ENCODE measurements at regions not wholly inside any gene's neighbourhood (a gene's known extent, or its start where the extent isn't known, plus 50 kb on each side); places are given as distances from the start of the nearest gene placed in this dataset.

GRCh38 chr5:179439181-179439985 lies 94.1 kb upstream of the ADAMTS2 start:
- TF ChIP-seq CTCF (IDR thresholded peaks at IDR 0.05), result no peak

GRCh38 chr5:179438461-179438860 lies 93.2 kb upstream of the ADAMTS2 start:
- peaks cover 0 to 6% of the 10 kb centered on the region in 2 donors for H3K9me3 Mint-ChIP-seq
- intact Hi-C loops (cut with micrococcal nuclease), result no loop called here

More at GRCh38 chr5:179439181-179439985, 94.1 kb upstream of the ADAMTS2 start:
- no peaks in the 10 kb centered on the region for H3K36me3 Mint-ChIP-seq
- no peak overlapping the region for H3K27ac Mint-ChIP-seq
- H3K27ac ChIP-seq (ENCODE audit: low read length), result no peak overlapping the region
- H3K9me3 ChIP-seq (ENCODE audit: control insufficient read depth, insufficient read depth, low read length), result no peaks in the 10 kb centered on the region
- H3K4me3 Mint-ChIP-seq, result no peak overlapping the region
- H3K36me3 ChIP-seq (ENCODE audit: control insufficient read depth, insufficient read depth, low read length), result no peaks in the 10 kb centered on the region
- no peaks in the 10 kb centered on the region for H3K27me3 ChIP-seq (ENCODE audit: control insufficient read depth, insufficient read depth, low read length)
- H3K4me3 ChIP-seq (ENCODE audit: low read length), result no peak overlapping the region
- no peak for ATAC-seq
- intact Hi-C loops (cut with micrococcal nuclease), result no loop called here
- H3K27me3 Mint-ChIP-seq (ENCODE audit: low read depth in 2 of 2), result no peaks in the 10 kb centered on the region
- DNase-seq, result no peak
- H3K9me3 Mint-ChIP-seq, result peaks cover 0 to 6% of the 10 kb centered on the region in 2 donors
- no peaks in the 10 kb centered on the region for H3K4me1 Mint-ChIP-seq
- 90% methylated on average over 22 of the region's 22 CpGs for WGBS (ENCODE audit: insufficient coverage)
- no peaks in the 10 kb centered on the region for H3K4me1 ChIP-seq (ENCODE audit: control insufficient read depth, insufficient read depth, low read length)

GRCh38 chr5:179438011-179438441 lies 92.8 kb upstream of the ADAMTS2 start:
- peaks cover 0 to 6% of the 10 kb centered on the region in 2 donors for H3K9me3 Mint-ChIP-seq
- no peak overlapping the region for H3K27ac Mint-ChIP-seq
- Histone ChIP-seq H3K9me3 (ENCODE audit: control insufficient read depth, insufficient read depth, low read length) (peaks cover 1% of the 10 kb centered on the region), H3K36me3 (ENCODE audit: control insufficient read depth, insufficient read depth, low read length) (no peaks in the 10 kb centered on the region), H3K4me3 (ENCODE audit: low read length) (no peak overlapping the region), H3K27me3 (ENCODE audit: control insufficient read depth, insufficient read depth, low read length) (no peaks in the 10 kb centered on the region), H3K27ac (ENCODE audit: low read length) (no peak overlapping the region), H3K4me1 (ENCODE audit: control insufficient read depth, insufficient read depth, low read length) (no peaks in the 10 kb centered on the region)
- no peak for TF ChIP-seq CTCF (IDR thresholded peaks at IDR 0.05)
- no peak overlapping the region for H3K4me3 Mint-ChIP-seq
- no peaks in the 10 kb centered on the region for H3K4me1 Mint-ChIP-seq
- H3K36me3 Mint-ChIP-seq, result no peaks in the 10 kb centered on the region
- no peak for DNase-seq
- H3K27me3 Mint-ChIP-seq (ENCODE audit: low read depth in 2 of 2), result no peaks in the 10 kb centered on the region
- no peak for ATAC-seq
- intact Hi-C loops (cut with micrococcal nuclease), result no loop called here
- WGBS (ENCODE audit: insufficient coverage), result 74% methylated on average over 15 of the region's 15 CpGs

More at GRCh38 chr5:179438461-179438860, 93.2 kb upstream of the ADAMTS2 start:
- no peaks in the 10 kb centered on the region for H3K27me3 Mint-ChIP-seq (ENCODE audit: low read depth in 2 of 2)
- DNase-seq (no peak), ATAC-seq (no peak)
- H3K27me3 ChIP-seq (ENCODE audit: control insufficient read depth, insufficient read depth, low read length), result no peaks in the 10 kb centered on the region
- H3K27ac ChIP-seq (ENCODE audit: low read length), result no peak overlapping the region
- no peaks in the 10 kb centered on the region for H3K36me3 Mint-ChIP-seq
- H3K27ac Mint-ChIP-seq, result no peak overlapping the region
- WGBS (ENCODE audit: insufficient coverage), result 89% methylated on average over 10 of the region's 11 CpGs
- H3K4me3 ChIP-seq (ENCODE audit: low read length), result no peak overlapping the region
- no peaks in the 10 kb centered on the region for H3K4me1 Mint-ChIP-seq
- H3K4me3 Mint-ChIP-seq, result no peak overlapping the region
- H3K4me1 ChIP-seq (ENCODE audit: control insufficient read depth, insufficient read depth, low read length), result no peaks in the 10 kb centered on the region
- no peaks in the 10 kb centered on the region for H3K9me3 ChIP-seq (ENCODE audit: control insufficient read depth, insufficient read depth, low read length)
- no peak for TF ChIP-seq CTCF (IDR thresholded peaks at IDR 0.05)
- H3K36me3 ChIP-seq (ENCODE audit: control insufficient read depth, insufficient read depth, low read length), result no peaks in the 10 kb centered on the region

Measured in natural killer cell (primary cell).